SW 1271 (cell line): ENCODE measurements at regions not wholly inside any gene's neighbourhood (a gene's known extent, or its start where the extent isn't known, plus 50 kb on each side); places are given as distances from the start of the nearest gene placed in this dataset.
A peak's percentile ranks its signal among the peaks of the same experiment; 100 is the strongest.

Experiments used
- DNase-seq, 2 experiments: peaks; one replicate each; lab custom pipeline; 2025; lab: John Stamatoyannopoulos, UW

DNA sequence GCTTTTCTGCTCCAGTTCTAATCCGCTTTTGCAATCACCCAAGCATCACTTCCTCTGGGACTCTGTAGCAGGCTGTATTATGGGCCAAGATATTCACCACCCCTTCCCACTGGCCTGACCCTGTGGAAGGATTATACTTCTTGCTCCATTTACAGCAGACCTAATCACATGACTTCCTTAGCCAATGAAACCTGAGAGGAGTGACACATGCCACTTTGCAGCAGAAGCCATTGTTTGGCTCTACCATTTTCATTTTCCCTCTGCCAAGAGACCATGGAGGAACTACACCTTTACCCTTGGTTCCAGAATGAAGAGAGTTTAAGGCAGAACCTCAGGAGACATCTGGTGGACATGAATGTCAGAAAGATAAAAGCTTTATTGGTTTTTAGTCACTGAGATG is 134.9 kb upstream of the HSD17B12 start:
- DNase-seq, result no peak

DNA sequence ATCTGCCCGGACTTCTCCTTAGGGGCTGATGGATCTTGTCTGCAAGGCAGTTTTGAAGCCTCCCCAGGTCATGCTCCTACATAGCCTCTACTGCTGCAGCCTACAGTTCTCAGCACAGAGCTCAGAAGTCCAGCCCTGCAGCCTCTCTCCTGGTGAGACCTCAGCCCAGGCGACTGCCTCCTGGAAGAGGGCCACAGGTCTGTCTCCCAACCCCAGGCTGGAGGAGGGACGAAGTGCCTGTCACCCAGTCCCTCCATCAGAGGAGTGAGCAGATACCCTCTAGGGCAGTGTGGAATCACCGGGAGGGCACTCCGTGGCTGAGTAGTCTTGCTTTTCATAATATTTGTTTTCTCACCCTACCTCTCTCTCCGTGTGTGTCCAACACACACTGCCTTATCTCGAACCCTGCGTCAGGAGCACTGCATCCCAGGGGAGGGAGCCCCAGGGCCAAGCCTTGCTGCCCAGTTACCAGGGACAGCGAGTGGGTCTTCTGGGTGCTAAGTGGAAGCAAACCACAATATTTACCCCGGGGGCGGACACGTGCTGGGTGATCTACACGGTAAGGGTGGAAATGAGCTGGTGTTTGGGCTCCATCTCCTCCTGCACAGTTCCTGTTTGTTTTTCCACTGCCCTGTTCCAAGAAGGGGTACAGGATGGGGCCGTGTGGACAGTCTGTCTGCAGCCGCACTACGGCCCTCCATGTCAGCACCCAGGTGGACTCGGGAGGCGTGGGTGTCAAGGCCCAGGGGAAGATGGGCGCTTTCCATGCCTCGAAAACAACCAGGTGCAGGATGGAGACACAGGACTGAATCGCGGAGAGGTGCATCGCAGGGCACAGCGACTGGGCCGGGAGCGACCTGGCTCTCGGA is 133.7 kb upstream of the HSD17B12 start:
- DNase-seq, result no peak

GRCh38 chr11:43547430-43547831 is 133.1 kb upstream of the HSD17B12 start:
- no peak for DNase-seq

- DNase-seq, result no peak
These were observed 132.6 kb upstream of the HSD17B12 start for GRCh38 chr11:43547889-43548381.

DNA sequence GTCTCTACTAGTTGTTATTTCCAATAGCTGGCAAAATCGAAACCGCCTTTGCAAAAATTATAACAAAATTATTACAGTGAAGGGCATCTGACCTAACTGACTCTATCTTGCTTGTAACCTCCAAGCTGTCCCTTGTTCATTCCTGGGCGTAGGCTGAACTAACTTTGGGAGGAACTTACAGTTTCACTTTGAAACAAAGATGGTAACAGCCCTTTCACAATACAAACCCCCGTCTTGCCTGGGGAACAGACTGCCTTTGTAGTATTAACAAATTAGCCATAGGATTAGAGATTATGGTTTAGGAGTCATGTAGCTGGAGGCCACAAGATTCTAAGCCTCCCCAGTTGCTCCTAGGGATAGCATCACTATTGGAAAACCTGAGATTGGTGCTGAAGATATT is 131.6 kb upstream of the HSD17B12 start:
- DNase-seq, result no peak

GRCh38 chr11:43549624-43550023 is 130.9 kb upstream of the HSD17B12 start:
- DNase-seq, result no peak

GRCh38 chr11:43550714-43551113 is 129.8 kb upstream of the HSD17B12 start:
- DNase-seq, result no peak

DNA sequence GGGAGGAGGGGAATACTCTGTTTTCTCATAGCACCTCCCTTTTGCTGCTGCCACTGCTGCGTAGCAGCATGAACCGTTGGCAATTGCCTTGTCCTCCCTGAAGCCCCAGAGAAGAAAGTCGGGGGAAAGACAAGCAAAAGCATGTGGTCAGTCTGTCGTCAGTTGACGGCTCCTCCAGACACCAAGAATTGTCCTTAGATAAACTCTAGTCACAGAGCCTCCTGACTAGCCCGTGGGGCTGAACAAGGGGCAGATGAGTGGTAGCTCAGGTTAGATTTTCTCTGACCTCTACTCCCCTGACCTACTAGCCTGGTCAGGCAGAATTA is 126.4 kb upstream of the HSD17B12 start:
- DNase-seq, result no peak

GRCh38 chr11:43555186-43555585 is 125.4 kb upstream of the HSD17B12 start:
- DNase-seq, result no peak

GRCh38 chr11:43555816-43556611 is 124.5 kb upstream of the HSD17B12 start:
- DNase-seq, result no peak

- no peak for DNase-seq
These were observed 123.7 kb upstream of the HSD17B12 start for GRCh38 chr11:43556612-43557375.

DNA sequence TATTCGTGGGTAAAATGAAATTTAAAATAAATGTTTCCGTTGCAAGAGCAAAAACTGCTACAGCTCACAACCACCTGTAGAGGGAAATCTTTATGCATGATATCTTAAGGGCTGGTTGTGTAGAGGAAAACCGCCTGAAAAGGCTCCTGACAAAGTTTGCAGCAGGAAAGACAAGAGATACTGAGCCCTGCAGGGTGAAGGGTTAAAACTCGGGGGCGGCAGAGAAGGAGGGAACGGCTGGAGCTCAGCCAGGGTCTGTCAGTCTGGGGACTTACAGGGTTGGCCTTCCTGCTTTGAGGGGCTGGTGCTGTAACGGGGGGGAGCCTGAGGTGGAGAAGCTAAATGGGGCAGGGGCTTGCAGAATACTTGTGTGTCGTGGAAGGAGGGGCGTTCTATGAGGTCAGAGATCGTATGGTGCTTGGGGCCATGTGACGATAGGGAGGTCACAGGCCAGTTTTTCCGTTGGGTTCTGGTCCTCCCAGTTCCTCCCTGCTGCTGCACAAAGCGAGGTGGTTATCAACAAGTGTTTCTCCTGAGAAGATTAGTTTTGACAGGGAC is 122.9 kb upstream of the HSD17B12 start:
- no peak for DNase-seq

DNA sequence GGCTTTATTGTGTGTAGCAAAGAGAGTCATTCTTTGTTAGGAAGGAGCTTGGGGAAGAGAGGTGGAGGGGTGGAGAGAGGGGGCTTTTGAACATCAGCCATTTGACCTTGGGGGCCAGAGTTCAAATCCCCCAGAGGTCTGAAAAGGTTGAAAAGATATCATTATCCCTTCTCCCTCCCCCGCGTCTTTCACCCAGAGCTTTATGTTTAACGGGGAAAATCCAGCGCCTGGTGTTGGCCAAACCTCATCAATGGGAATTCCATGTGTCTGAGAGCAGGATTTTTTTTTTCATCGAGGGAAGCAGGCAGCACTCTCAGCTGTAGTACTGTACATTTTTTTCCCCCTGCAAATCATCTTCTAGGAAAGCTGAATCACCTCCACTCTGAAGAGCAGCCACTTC is 122.4 kb upstream of the HSD17B12 start:
- no peak for DNase-seq

DNA sequence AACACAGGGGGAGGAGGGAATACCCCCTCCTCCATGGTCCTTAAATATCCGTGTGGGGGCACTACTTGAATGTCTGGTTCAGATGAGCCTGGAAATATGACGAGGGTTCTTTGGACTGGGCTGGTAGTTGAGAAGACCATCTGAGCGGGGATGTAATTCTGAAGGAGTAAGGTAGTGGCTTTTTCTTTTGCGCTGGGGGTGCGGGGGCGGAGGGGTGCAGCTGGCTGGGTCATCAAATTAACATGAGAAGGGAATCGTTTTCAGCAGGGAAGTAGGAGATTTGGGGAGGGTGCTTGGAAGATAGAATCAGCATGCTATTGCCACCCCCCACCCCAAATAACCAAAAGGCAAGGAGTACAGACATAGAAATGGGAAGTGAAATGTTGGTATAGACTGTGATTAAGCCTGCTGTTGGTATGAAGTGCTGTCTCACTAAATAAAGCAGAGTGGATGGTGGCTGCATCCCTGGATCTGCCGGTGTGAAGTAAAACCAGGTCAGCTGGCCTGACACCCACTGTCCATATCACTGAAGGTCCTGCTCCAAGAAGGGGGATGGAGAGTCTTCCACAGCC is 121.9 kb upstream of the HSD17B12 start:
- DNase-seq, result no peak

DNA sequence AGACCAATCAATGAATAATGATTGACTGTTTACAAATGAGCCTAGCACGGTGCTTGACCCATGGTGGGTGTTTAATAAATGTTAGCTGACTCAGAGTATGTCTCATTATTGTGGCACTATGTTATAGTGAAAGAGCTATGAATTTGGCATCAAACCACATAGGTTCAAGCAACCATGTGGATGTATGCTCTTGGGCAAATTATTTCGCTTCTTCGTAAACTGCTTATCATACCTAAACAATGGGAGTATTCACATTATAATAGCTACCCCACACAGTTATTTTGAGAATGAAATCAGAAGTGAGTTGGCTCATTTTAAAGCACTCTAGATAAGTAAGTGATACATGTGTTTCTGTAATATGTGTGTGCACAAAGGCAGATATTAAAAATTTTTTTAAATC is 118.7 kb upstream of the HSD17B12 start:
- no peak for DNase-seq

DNA sequence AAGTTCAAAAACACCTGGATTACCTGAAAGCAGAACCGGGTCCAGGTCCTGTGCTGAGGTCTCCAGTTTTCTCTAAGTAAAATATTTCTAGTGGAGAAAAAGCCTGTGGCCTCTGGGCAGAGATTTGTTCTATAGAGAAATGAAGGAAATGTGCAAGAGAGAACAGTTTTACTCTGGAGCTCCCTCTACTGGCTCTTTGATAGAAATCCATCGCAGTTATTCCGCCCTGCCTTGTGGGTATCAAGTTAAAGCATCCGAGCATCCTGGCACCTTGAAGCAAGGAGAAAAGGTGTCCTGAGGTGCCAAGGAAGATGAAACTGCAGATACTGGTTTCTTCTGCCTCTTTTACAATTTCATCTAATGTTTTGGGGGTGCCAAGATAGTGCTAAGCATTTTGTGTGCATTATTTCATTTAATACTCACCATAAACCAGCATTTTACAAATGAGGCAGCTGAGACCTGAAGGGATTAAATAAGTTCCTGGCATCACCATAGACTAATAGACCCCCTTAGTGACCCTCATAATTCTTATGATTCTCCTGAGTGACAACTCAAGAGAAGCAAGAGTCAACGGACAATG is 113.1 kb upstream of the HSD17B12 start:
- peak in 1 of 2 experiments; percentile 64 for DNase-seq

DNA sequence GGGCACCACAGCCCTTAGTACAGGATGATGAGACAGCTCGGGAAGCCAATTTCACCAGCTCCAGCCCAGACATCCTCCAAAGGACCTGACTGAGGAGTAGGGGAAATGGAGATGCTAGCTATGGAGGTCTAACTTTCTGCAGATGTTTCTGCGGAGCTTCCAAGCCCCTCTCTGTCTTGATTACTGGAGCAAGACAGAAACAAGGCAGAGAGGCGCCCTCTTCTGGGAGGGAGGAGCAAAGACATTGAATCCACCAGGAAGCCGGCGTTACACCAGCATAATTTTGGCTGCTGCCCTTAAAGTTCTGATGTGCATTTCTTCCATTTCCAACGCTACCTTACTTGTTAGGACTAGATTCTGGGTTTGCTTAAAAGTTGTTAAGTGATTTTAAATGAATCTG is 107.3 kb upstream of the HSD17B12 start:
- peak in 1 of 2 experiments; percentile 12 for DNase-seq

DNA sequence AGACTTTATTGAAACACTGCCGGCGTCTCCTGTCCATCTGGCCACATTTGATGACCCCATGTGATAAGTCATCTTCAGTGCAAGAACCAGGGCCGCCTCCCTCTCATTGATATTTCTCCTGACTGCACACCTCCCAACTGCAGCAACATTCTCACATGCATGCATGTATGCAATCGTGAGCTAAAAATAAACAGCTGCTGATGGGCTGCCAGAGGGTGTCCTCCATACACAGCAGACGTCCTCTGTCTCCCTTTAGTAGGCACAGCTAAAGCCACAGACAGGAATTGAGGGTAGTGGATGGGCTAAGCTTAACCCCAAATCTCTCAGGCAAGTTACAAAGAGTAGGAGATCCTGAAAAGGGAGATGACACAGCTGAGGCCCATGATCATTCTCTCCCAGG is 106.7 kb upstream of the HSD17B12 start:
- no peak for DNase-seq

GRCh38 chr11:43574411-43574810 is 106.1 kb upstream of the HSD17B12 start:
- DNase-seq, result no peak

DNA sequence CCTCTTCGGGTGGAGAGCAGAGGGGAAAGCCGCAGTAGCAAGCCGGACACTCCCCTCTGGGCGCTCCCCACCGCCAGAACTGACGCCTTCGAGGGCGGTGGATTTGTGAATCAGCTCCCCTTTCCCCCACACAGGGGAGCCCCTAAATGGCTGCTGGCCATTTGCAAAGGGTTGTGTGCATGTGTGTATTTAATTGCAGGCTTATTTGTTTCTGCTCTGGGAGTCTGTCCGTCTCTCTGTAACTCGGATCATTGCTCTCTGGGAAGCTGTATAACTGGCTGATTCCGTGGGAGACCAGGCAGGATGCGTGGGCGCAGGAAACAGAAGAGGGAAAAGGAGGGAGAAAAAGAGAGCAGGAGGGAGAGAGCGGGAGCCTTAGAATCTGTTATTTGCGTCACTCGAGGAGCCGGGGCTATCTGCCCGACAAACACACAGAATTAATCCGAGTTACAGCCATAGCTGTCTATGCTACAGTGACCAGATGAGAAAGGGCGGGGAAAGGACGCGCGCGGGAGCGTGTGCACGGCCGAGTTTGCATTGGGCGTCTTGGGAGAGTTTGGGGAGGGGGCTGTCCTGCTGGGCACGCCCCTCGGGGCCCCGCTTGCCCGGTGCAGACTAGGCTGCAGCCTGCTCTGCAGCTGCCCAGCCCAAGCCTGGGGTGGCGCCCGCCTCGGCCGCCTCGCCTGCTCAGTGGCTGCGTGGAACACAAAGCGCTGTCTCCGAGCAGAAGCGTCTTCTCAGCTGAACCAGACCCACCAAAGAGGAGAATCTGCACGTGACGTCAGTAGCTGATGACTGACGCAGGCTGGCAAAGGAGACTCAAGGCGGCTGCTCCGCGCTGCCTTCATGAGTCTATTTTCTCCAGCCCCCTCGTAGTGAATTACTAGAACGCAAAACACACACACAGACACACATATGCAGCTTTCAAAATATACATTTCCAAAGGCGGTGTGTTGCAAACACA is 105.3 kb upstream of the HSD17B12 start:
- DNase-seq, result no peak
